ENCODE measurements at regions not wholly inside any gene's neighbourhood (a gene's known extent, or its start where the extent isn't known, plus 50 kb on each side); places are given as distances from the start of the nearest gene placed in this dataset.

GRCh38 chr1:102183711-102184110 lies 187.0 kb upstream of the OLFM3 start:
- Histone ChIP-seq H3K79me2 (ENCODE audit: insufficient read depth, low read length) (no peaks in the 10 kb centered on the region), H3K56ac (ENCODE audit: insufficient read length, low read depth, low read length) (no peak overlapping the region), H3K14ac (ENCODE audit: insufficient read depth, low read length) (no peak overlapping the region), H4K91ac (ENCODE audit: insufficient read length, low read depth, low read length) (no peak overlapping the region), H2BK15ac (ENCODE audit: low read depth, low read length) (no peak overlapping the region), H2BK5ac (ENCODE audit: insufficient read length, low read length) (no peak overlapping the region), H4K8ac (replicated peaks; ENCODE audit: insufficient read length, low read depth, low read length) (no peak overlapping the region), H3K79me1 (ENCODE audit: insufficient read depth, low read depth, low read length, poor library complexity, severe bottlenecking) (no peaks in the 10 kb centered on the region), H4K5ac (ENCODE audit: insufficient read length, low read depth, low read length) (no peak overlapping the region), H2AFZ (ENCODE audit: low read length) (no peak overlapping the region), H3K9me3 (ENCODE audit: control insufficient read depth, low read depth, low read length) (no peaks in the 10 kb centered on the region), H2BK120ac (ENCODE audit: low read depth, low read length, poor library complexity, severe bottlenecking) (no peak overlapping the region), H2AK5ac (ENCODE audit: insufficient read length, low read length) (no peak overlapping the region), H2BK12ac (ENCODE audit: insufficient read length, low read depth, low read length) (no peak overlapping the region), H2BK20ac (ENCODE audit: low read depth, low read length, poor library complexity, severe bottlenecking) (no peak overlapping the region), H3T11ph (ENCODE audit: low read length) (no peak overlapping the region), H3K27me3 (ENCODE audit: insufficient read depth, low read length) (no peaks in the 10 kb centered on the region), H3K9ac (ENCODE audit: extremely low read depth, insufficient read length, low read length) (no peak overlapping the region), H3K4ac (ENCODE audit: low read depth, low read length) (no peak overlapping the region), H3K23ac (ENCODE audit: insufficient read length, low read depth, low read length) (no peak overlapping the region), H4K20me1 (ENCODE audit: control insufficient read depth, insufficient read depth, insufficient read length) (no peaks in the 10 kb centered on the region), H3K4me2 (ENCODE audit: insufficient read depth, insufficient read length, low read length) (no peak overlapping the region), H3K4me1 (ENCODE audit: insufficient read depth, low read length) (no peaks in the 10 kb centered on the region), H3K23me2 (ENCODE audit: insufficient read length, low read depth, low read length, poor library complexity, severe bottlenecking) (no peaks in the 10 kb centered on the region), H3K27ac (ENCODE audit: insufficient read length, low read depth, low read length) (no peak overlapping the region), H3K18ac (ENCODE audit: insufficient read length, low read depth, low read length) (no peak overlapping the region)
- Mint-ChIP-seq H3K4me3 (no peak overlapping the region), H3K4me1 (peaks cover 5% of the 10 kb centered on the region in 2 experiments; a peak in 2 of 4 replicates), H3K9me3 (peaks cover 0 to 3% of the 10 kb centered on the region in 2 experiments; a peak in 1 of 5 replicates), H3K27ac (no peak overlapping the region), H3K36me3 (ENCODE audit: insufficient read depth in 1 of 3, low read depth in 3 of 3) (no peaks in the 10 kb centered on the region), H3K27me3 (ENCODE audit: low read depth) (no peaks in the 10 kb centered on the region)
- no peak for TF ChIP-seq CTCF (conservative IDR thresholded peaks at IDR 0.05)
- WGBS (ENCODE audit: extremely low coverage, insufficient read length, low lambda C conversion rate) = no CpG with 5 or more reads among the region's 2 CpGs
- DNase-seq = no peak
